NCI-H2107 (cell line): ENCODE measurements at regions not wholly inside any gene's neighbourhood (a gene's known extent, or its start where the extent isn't known, plus 50 kb on each side); places are given as distances from the start of the nearest gene placed in this dataset.
"Not testable (repeated sequence)": the region's sequence is repeated elsewhere in the genome, so short reads cannot be mapped to it uniquely, and the experiment has no call there.

Source experiments
- DNase-seq: peaks from one replicate; lab custom pipeline; 2025; lab: John Stamatoyannopoulos, UW

- no peak for DNase-seq
Measured at GRCh38 chr7:8809320-8809719, 375.9 kb downstream of the NXPH1 start.

- no peak for DNase-seq
Measured at GRCh38 chr7:8817448-8818036, 384.1 kb downstream of the NXPH1 start.

DNA sequence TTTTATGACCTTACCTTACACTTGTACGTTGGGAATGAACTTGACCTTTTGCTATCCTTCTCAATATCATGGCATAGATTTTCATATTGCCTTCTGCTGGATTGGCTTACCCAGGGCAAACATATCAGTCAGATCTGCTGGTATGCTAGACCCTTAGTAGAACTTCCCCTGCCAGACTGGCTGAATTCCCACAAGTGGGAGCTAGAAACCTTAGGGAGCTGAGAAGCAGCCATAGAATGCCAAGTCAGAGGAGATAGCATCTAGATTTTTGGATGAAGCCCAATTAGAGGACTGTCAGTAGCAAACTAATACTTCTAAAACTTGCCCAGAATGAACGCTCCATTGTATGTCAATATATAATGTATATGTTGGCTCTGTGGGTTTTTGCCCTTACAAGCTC, 385.0 kb downstream of the NXPH1 start:
- no peak for DNase-seq

DNA sequence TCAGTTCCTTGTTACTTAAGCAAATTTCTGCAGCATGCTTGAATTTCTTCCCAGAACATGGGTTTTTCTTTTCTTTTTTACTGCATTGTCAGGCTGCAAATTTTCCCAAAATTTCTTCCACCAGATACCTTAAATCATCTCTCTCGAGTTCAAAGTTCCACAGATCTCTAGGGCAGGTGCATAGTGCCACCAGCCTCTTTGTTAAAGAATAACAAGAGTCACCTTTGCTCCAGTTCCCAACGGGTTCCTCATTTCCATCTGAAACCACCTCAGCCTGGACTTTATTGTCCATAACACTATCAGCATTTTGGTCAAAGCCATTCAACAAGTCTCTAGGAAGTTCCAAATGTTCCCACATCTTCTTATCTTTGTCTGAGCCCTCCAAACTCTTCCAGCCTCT, 389.2 kb downstream of the NXPH1 start:
- DNase-seq: no peak

GRCh38 chr7:8823486-8823885, 390.1 kb downstream of the NXPH1 start:
- DNase-seq: no peak

DNA sequence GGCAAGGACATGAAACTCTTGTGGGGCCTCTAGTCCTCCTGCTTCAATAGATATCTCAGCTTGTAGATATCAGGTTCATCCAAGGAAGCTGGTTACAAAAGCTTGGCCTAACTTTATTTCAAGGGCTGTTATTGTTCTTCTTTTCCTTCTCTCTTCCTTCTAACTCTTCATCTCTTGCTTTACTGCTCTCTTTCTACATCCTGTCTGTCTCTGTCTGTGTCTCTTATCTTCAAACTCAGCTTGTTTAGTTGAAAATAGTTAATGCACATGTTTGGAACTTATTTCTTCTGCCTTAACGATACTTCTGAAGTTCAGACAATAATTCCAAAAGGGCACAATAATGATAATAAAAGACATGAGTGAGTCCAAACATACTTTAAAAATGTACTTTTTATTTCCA, 393.9 kb downstream of the NXPH1 start:
- no peak for DNase-seq

GRCh38 chr7:8829100-8829499, 395.7 kb downstream of the NXPH1 start:
- no peak for DNase-seq

GRCh38 chr7:8831376-8831775, 398.0 kb downstream of the NXPH1 start:
- no peak for DNase-seq

DNA sequence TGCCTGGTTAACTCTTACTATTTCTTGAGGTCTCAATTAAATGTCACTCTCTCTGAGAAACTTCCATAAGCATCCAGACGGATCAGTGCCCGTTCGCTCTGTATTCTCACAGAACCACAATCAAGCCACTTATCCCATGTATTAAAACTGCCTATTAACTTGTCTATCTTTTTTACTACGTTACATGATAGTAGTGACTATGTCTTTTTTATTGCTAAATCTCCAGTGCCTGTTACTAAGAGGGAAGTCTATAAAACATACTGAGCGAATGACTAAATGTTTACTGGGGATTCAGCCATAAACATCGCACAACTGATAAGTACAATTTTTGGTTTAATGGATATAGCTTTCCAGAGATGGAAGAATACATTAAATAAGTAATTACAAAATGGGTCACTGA, 399.9 kb downstream of the NXPH1 start:
- DNase-seq: no peak

DNA sequence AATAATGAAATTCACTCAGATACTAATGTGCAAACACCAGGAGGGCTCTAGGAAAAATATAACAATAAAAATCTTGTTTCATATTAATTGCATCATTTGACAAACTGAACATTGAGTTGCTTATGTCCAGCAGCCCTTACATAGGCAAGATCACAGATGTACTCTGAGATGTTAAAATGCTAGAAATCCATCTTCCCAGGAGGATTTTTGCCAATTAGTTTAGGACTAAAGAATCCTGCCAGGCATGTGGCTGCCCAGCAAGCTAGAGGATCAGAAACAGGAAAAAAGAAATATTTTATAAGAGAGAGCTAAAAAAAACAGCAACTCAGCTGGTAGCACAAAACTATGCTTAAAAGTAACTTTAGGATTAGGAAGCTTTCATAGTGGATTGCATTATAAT, 407.8 kb downstream of the NXPH1 start:
- DNase-seq: no peak

DNA sequence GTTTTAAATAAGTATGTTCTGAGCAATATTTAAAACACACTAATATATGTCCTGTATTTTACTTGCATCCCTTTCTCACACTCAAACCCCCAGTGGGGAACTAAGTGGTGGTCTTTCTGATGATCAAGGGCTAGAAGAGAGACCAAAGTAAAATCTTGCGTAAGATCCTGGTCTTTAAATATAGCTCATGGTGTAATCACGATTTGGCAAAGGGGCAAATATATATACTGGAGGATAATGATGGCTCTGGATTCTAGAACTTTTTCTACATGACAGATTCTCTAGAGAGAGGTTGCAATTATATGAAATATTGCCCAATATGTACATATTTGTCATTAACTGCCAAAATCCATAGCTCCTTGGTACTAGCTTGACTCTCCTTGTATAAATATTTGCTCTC, 438.3 kb downstream of the NXPH1 start:
- DNase-seq: no peak

- DNase-seq: no peak
Measured at GRCh38 chr7:8881916-8882315, 448.5 kb downstream of the NXPH1 start.

GRCh38 chr7:8885480-8886000, 452.1 kb downstream of the NXPH1 start:
- no peak for DNase-seq

GRCh38 chr7:8890346-8890745, 456.9 kb downstream of the NXPH1 start:
- not testable (repeated sequence) for DNase-seq

DNA sequence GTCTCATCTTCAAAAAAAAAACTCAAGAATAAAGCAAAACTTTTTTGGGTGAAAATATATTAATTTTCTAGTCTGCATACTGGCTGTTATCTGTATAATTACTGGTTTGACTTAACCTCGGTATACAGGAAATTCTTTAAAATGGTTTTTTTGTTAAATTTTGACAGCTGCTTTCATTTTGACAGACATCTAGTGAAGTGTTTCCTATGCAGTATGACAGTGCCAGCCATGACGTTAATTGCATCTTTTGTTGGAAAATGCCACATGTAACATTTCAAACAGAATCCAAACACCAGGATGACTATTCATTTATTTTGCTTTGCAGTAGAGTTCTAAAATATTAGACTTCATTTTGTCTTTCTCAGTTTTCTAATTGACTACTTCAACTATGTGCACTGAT, 460.4 kb downstream of the NXPH1 start:
- no peak for DNase-seq

- no peak for DNase-seq
Measured at GRCh38 chr7:8906396-8907075, 473.1 kb downstream of the NXPH1 start.

DNA sequence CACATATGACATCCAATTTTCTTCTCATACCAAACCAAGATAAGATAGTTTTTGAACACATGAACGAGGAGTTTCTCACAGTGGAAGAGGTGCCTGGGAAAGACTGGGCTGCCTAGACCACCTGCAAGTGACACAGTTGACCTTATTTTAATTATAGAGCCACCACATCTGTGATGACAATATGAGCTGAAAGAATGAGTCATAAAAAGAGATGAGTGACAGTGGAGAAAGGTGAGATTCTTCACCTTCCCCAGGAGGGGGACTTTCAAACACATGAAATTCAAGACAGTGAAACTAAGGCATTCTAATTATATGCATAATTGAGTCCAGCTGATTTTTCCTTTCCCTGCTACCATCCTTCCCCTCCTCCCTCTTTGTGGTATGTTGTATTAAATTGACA, 475.5 kb downstream of the NXPH1 start:
- no peak for DNase-seq

- DNase-seq: no peak
Measured at GRCh38 chr7:8913682-8914081, 480.3 kb downstream of the NXPH1 start.

DNA sequence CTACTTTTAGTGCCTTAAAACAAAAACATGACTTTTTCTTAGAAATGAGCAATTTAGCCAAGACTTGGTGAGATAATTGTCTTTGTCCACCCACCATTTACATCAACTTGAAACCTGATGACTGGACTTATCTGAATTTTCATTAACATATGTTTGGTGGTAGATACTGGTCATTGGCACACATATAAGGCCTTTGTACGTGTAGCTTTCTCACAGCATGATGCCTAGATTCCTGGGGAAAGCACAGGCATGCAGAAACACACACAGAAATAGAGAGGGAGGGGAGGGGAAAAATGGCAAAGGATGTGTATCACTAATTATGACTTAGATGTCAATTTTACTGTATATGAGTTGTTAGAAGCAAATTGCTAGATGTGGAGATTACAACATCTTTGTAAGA, 488.4 kb downstream of the NXPH1 start:
- DNase-seq: no peak

GRCh38 chr7:8922726-8923125, 489.3 kb downstream of the NXPH1 start:
- DNase-seq: no peak

- no peak for DNase-seq
Measured at GRCh38 chr7:8923164-8923806, 489.9 kb downstream of the NXPH1 start.

- no peak for DNase-seq
Measured at GRCh38 chr7:8931906-8932646, 498.7 kb downstream of the NXPH1 start.

GRCh38 chr7:8932751-8933150, 499.3 kb downstream of the NXPH1 start:
- no peak for DNase-seq
